ENCODE measurements at regions not wholly inside any gene's neighbourhood (a gene's known extent, or its start where the extent isn't known, plus 50 kb on each side); places are given as distances from the start of the nearest gene placed in this dataset.
"Not testable (repeated sequence)": the region's sequence is repeated elsewhere in the genome, so short reads cannot be mapped to it uniquely, and the experiment has no call there.

DNA sequence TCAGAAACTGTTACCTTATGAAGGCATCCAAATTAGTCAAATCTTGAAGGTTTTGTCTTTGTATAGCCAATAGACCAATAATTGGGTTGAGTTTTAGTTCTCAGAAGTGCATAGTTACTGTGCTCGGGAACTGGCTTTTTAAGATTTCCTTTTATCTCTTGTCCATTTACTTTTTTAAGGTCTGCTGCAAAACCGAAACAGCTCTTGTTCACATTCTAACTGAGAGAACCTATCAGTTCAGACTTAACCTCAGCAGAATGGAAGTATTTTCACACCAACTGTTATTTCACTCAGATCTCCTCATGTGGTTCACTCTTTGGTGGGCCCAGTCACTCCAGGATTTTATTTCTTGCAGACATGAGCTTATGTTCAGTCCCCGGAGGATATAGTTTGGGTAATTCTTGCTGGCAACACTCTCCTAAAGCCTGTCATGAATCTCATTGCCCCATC lies 55.5 kb downstream of the TPBG start:
- no peak for DNase-seq (ENCODE audit: low spot score)

DNA sequence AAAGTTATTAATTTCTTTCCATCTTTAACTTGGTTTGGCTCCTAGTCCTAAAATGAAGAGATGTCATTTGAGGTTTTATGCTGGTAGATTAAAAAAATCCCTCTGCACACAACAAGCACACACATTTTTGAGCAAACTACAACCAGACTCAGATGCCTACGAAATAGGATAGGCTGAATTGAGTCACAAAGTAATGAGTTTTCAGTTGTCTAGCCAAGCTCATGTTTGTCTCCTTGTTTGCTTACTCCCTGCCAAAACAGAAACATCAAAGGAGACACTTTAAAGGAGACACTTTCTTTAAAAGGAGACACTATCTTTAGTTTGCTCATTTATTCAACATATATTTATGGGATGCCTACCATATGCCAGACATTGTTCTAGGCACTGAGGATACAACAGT lies 56.2 kb downstream of the TPBG start:
- no peak for DNase-seq (ENCODE audit: low spot score)

- DNase-seq (ENCODE audit: low spot score), result no peak
Observed at GRCh38 chr6:82430611-82431010, 67.0 kb downstream of the TPBG start.

DNA sequence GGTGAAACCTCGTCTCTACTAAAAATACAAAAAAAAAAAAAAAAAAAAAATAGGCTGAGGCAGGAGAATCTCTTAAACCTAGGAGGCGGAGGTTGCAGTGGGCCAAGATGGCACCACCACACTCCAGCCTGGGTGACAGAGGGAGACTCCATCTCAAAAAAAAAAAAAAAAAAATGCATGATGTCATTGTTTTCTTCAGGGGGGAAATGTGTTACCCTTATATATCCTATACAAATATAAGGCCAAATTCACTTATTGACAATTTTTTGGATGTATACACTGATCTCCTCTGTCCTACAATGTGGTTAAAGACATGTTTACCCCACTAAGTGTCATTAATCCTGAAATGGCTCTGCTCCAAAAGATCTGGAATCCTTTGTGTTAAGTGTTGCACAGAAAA lies 73.1 kb downstream of the TPBG start:
- no peak for DNase-seq (ENCODE audit: low spot score)

DNA sequence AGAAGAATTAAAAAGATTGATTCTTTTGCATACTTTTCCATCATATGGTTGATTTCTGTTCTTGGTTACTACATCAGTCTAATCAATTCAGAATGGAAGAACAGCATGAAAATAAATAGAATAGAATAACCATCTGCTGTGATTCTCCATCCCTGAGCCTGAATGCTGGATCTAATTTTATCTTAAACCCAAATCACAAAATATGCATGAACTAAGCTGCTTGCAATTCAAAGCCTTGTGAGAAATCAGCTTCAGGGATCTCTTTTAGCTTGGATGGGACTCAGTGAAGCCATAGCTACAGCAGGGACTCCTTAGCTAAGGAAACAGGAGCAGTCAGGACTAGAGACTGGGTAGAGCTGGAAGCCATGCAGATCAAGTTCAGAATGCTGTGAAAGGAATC lies 74.1 kb downstream of the TPBG start:
- DNase-seq (ENCODE audit: low spot score), result no peak

DNA sequence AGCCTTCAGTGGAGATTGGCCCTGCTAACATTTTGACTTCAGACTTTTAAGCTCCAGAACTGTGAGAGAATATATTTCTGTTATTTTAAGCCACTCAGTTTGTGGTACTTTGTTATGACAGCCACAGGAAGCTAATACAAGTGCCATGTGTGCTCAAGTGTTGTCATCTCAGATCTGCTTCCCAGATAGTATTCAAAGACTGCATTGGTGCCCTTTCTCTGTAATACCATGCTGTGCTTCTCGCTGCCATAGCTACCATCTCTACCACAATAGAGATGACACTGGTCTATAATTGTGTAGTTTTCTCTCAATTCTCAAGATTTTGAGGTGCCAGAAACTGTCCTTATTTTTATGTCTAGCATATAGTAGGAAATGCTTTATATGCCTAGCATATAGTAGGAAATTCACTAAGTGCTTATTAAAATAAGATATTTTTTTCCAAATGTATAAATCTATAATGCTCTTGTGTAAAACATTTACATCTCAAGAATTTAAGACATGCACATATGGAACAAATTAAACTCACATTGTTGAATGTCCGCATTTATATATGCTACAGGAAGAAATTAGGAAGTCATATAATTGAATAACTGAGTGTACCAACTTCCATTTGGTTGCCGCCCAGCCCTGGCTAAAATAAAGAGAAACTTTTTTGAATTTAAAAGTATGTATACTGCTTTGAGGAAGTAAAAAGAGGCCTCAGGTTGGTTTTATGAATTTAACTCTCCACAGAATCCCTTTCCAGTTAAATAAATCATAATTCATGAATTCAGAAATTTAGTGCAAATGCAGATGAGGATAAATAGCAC lies 77.6 kb downstream of the TPBG start:
- DNase-seq (ENCODE audit: low spot score), result no peak

GRCh38 chr6:82442061-82442719 lies 78.6 kb downstream of the TPBG start:
- DNase-seq (ENCODE audit: low spot score), result no peak

GRCh38 chr6:82458147-82458546 lies 94.5 kb downstream of the TPBG start:
- peak; percentile 50 for DNase-seq (ENCODE audit: low spot score)

GRCh38 chr6:82458705-82459104 lies 95.1 kb downstream of the TPBG start:
- no peak for DNase-seq (ENCODE audit: low spot score)

DNA sequence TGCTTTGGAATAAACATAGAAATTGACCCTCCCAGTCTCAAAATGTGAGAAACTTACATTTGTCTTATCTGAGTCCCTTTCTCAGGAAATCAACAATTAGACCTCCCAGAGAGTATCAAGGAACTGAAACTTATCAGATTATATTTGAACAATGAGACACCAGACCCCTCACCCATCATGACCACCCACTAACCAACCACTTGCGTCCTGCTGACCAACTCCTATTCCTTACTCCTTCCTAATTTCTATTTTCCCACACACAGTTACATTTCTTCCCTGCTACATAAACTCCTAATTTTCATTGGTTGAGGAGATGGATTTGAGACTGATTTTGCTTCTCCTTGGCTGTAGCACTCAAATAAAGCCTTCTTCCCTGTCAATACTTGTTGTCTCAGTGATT lies 97.9 kb downstream of the TPBG start:
- DNase-seq (ENCODE audit: low spot score), result no peak

GRCh38 chr6:82467338-82467737 lies 103.7 kb downstream of the TPBG start:
- no peak for DNase-seq (ENCODE audit: low spot score)

GRCh38 chr6:82470123-82470522 lies 106.5 kb downstream of the TPBG start:
- not testable (repeated sequence) for DNase-seq (ENCODE audit: low spot score)

GRCh38 chr6:82475106-82475505 lies 111.5 kb downstream of the TPBG start:
- DNase-seq (ENCODE audit: low spot score), result not testable (repeated sequence)

DNA sequence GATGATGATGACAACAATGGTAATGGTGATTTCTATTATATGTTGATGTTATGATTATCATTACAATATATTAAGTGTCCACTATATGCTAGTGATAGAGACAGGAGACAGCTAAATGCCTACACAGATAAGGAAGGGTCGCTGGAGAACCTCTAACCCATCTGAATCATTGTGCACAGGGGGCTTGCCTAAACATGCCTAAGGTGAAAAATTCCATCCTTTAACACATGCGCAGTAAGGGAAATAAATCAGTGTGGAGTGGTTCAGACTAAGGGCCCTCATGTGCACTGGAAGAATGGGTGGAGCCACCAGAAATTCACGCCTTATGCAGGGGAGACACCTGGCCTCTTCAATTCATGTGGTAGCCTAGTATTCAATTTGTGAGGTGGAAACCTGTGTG lies 120.4 kb downstream of the TPBG start:
- no peak for DNase-seq (ENCODE audit: low spot score)

GRCh38 chr6:82484737-82485626 lies 121.4 kb downstream of the TPBG start:
- DNase-seq (ENCODE audit: low spot score), result no peak

DNA sequence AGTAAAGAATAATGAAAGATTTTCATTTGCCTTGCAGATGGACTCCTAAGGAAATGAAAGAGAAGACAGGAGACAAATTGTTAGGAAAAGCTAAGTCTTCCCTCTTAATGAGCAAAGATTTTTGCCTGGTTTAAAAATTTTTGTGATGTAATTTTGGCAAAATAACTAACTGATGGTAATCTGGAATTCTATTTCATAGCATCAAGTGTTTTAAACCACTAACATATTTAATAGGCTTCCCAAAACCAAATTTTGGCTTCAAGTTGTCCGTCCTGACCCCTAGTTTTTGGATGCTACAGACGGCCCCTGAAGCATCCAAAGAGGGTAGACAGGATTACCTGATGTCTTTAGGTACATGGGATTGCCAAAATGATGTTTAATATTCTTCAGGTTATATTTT lies 124.3 kb downstream of the TPBG start:
- DNase-seq (ENCODE audit: low spot score), result no peak

GRCh38 chr6:82488403-82488802 lies 124.8 kb downstream of the TPBG start:
- DNase-seq (ENCODE audit: low spot score), result no peak

GRCh38 chr6:82492134-82492533 lies 128.5 kb downstream of the TPBG start:
- DNase-seq (ENCODE audit: low spot score), result no peak

GRCh38 chr6:82493467-82493866 lies 129.8 kb downstream of the TPBG start:
- DNase-seq (ENCODE audit: low spot score), result no peak

GRCh38 chr6:82494367-82494766 lies 130.8 kb downstream of the TPBG start:
- DNase-seq (ENCODE audit: low spot score), result peak; percentile 13

DNA sequence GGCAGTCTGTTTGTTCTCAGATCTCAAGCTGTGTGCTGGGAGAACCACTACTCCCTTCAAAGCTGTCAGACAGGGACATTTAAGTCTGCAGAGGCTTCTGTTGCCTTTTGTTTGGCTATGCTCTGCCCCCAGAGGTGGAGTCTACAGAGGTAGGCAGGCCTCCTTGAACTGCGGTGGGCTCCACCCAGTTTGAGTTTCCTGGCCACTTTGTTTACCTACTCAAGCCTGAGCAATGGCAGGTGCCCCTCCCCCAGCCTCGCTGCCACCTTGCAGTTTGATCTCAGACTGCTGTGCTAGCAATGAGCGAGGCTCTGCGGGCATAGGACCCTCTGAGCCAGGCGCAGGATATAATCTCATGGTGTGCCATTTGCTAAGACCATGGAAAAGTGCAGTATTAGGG lies 138.3 kb downstream of the TPBG start:
- not testable (repeated sequence) for DNase-seq (ENCODE audit: low spot score)

DNA sequence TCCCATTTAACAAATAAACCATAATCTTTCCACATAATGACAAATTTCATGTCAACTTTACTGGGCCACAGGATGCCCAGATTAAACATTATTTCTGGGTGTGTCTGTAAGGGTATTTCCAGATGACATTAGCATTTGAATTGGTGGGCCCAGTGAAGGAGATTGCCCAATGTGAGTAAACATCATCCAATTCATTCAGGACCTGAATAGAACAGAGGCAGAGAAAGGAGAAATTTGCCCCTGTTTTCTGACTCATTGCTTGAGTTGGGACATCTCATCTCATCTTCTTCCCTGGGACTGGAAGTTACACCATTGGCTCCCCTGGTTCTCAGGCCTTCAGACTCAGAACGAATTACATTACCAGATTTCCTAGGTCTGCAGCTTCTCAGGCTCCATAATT lies 142.9 kb downstream of the TPBG start:
- peak; percentile 17 for DNase-seq (ENCODE audit: low spot score)

DNA sequence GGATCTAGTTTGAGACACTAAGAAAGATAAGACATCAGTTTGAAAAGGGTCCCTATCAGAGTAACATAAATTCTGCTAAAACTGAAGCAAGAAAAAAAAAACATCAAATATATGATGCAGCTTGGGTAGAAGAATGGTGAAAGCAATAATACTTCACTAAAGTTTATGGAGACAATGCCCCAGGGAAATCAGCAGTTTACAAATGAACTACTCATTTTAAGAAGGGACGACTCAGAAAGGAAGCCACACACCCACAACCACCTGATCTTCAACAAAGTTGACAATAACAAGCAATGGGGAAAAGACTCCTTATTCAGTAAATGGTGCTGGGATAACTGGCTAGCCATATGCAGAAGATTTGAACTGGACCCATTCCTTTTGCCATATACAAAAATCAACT lies 143.5 kb downstream of the TPBG start:
- DNase-seq (ENCODE audit: low spot score), result peak; percentile 21

Data from kidney tubule cell (primary cell).